ENCODE measurements at regions not wholly inside any gene's neighbourhood (a gene's known extent, or its start where the extent isn't known, plus 50 kb on each side); places are given as distances from the start of the nearest gene placed in this dataset.

DNA sequence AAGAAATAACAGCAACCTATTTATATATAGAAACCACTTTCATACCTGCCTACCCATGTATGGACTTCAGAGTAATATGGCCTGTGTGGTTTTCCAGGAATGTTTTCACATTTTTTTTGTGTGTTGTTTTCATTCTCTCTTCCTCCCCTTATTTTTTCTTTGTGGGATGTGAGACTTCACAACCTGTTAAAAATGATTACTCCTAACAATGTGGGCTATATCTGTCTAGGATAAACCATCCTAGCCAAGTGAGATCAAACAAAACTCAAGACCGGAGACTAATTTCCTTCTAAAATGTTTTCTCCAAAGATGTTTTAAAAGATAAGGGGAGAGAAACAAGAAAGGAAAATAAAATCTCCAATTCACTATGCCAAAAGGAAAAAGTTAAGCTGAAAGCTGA is 106.1 kb upstream of the DIPK2B start:
- TF ChIP-seq, protein P1, sequence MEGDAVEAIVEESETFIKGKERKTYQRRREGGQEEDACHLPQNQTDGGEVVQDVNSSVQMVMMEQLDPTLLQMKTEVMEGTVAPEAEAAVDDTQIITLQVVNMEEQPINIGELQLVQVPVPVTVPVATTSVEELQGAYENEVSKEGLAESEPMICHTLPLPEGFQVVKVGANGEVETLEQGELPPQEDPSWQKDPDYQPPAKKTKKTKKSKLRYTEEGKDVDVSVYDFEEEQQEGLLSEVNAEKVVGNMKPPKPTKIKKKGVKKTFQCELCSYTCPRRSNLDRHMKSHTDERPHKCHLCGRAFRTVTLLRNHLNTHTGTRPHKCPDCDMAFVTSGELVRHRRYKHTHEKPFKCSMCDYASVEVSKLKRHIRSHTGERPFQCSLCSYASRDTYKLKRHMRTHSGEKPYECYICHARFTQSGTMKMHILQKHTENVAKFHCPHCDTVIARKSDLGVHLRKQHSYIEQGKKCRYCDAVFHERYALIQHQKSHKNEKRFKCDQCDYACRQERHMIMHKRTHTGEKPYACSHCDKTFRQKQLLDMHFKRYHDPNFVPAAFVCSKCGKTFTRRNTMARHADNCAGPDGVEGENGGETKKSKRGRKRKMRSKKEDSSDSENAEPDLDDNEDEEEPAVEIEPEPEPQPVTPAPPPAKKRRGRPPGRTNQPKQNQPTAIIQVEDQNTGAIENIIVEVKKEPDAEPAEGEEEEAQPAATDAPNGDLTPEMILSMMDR (IDR thresholded peaks at IDR 0.05) = no peak
- H3K9me3 ChIP-seq = peaks cover 0 to 6% of the 10 kb centered on the region in 2 donors
- H3K27me3 ChIP-seq = no peaks in the 10 kb centered on the region
- no peak overlapping the region for H3K27ac ChIP-seq
- H3K4me1 ChIP-seq = no peaks in the 10 kb centered on the region
- no peak overlapping the region for H3K4me3 ChIP-seq
- DNase-seq (ENCODE audit: low spot score) = no peak
- no peaks in the 10 kb centered on the region for H3K36me3 ChIP-seq

DNA sequence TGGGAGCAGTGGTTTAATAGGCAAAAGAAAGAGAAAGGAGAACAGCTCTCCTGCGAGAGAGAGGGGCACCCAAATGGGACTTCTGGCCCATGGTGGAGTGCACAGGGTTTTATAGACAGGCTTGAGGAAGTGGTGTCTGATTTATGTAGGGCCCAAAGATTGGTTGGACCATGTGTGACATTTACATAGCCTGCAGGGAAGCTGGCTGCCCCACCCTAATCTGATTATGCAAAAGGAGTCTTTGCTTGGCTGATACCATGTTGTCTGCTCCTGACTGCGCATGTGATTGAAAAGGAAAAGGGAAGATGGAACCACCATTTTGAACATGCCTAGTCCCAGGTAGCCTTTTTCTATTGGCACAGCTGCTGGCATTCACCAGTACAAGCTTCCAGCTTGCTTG is 100.0 kb upstream of the DIPK2B start:
- no peaks in the 10 kb centered on the region for H3K36me3 ChIP-seq
- peaks cover 0 to 2% of the 10 kb centered on the region in 2 donors for H3K9me3 ChIP-seq
- H3K27me3 ChIP-seq = no peaks in the 10 kb centered on the region
- TF ChIP-seq, protein P1 (IDR thresholded peaks at IDR 0.05) = no peak
- no peak overlapping the region for H3K4me3 ChIP-seq
- H3K4me1 ChIP-seq = no peaks in the 10 kb centered on the region
- no peak overlapping the region for H3K27ac ChIP-seq
- no peak for DNase-seq (ENCODE audit: low spot score)

DNA sequence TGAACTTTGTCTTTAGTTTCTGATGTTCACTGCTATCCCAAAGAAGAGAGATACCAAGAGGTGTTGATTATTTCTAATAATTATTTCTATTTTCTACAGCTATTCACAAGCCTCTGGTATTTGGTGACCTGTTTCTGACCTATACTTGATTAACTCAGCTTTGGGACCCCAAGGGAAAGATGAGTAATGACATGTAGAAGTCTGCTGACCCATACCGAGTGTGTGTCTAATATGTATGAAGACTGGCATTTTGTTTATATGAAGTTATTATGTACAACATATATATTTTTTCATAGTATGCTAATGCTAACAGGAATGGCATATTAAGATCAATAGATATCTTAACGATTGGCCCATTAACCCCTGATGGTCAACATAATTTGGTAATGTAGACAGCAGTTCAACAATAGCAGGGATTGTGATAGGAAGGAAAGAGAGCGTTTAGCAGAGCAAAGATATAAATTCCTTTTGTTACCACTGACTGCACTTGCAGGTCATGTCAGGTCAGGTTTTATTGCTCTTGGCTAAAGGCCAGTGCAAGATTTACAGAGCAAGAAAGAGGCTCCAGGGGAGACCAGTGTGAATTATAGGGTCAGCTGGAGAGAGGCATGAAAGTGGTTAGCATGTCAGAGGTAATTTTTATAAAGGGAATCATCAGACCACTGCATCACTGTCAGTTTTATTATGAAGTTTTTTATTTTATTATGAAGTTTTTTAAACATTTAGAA is 94.7 kb upstream of the DIPK2B start:
- H3K36me3 ChIP-seq = no peaks in the 10 kb centered on the region
- H3K27ac ChIP-seq = no peak overlapping the region
- H3K27me3 ChIP-seq = no peaks in the 10 kb centered on the region
- H3K9me3 ChIP-seq = no peaks in the 10 kb centered on the region
- no peaks in the 10 kb centered on the region for H3K4me1 ChIP-seq
- TF ChIP-seq, protein P1 (IDR thresholded peaks at IDR 0.05) = no peak
- H3K4me3 ChIP-seq = no peak overlapping the region
- DNase-seq (ENCODE audit: low spot score) = no peak

DNA sequence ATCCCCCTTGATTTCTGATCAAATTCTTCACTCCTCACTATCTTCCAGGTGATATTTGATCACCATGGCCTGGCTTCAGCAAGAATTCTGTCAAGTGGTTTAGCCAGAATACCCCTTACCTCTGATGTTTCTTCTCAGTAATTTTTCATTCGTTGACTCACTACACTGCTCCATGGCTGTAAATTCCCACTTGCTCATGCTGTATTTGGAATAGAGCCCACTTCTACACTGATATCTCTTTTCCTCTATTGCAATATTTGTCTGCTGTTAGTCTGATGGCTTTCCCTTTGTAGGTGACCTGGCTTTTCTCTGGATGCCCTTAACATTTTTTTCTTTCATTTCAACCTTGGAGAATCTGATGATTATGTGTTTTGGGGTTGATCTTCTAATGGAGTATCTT is 73.9 kb upstream of the DIPK2B start:
- Histone ChIP-seq H3K4me3 (no peak overlapping the region), H3K36me3 (no peaks in the 10 kb centered on the region), H3K27ac (no peak overlapping the region), H3K9me3 (peaks cover 0 to 12% of the 10 kb centered on the region in 2 donors), H3K4me1 (no peaks in the 10 kb centered on the region), H3K27me3 (no peaks in the 10 kb centered on the region)
- DNase-seq (ENCODE audit: low spot score) = no peak
- TF ChIP-seq, protein P1 (IDR thresholded peaks at IDR 0.05) = no peak

DNA sequence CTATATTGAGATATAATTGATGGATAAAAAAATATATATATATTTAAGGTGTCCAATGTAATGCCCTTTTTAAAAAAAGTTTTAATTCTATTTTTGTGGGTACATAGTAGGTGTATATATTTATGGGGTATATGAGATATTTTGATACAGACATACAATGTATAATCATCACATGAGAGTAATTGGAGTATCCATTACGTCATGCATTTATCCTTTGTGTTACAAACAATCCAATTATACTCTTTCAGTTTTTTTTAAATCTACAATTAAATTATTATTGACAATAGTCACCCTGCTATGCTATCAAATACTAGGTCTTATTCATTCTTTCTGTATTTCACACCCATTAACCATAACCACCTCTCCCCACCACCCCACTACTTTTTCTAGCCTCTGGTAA is 66.3 kb upstream of the DIPK2B start:
- Histone ChIP-seq H3K36me3 (no peaks in the 10 kb centered on the region), H3K4me1 (no peaks in the 10 kb centered on the region), H3K9me3 (no peaks in the 10 kb centered on the region), H3K4me3 (no peak overlapping the region), H3K27me3 (no peaks in the 10 kb centered on the region), H3K27ac (no peak overlapping the region)
- TF ChIP-seq, protein P1 (IDR thresholded peaks at IDR 0.05) = no peak
- no peak for DNase-seq (ENCODE audit: low spot score)

DNA sequence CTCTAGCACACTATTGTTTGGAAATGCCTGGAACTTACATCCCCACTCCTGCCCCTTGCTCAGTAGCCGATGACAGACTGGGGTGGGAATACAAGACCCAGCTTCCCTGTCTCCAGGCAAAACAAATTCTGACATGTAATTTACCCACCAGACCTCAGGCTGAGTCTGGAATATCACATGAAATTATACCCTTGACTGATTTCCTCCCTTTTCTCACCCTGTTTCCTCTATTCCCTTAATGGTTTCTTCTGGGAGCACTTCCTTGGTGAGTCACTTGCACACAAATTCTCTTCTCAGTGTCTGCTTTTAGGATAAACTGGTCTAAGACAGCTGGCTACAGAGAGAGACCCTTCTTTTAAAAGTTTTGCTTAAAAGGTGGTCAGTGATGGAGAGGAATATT is 65.8 kb upstream of the DIPK2B start:
- no peaks in the 10 kb centered on the region for H3K27me3 ChIP-seq
- no peak overlapping the region for H3K4me3 ChIP-seq
- H3K9me3 ChIP-seq = no peaks in the 10 kb centered on the region
- no peak for DNase-seq (ENCODE audit: low spot score)
- H3K4me1 ChIP-seq = no peaks in the 10 kb centered on the region
- H3K36me3 ChIP-seq = no peaks in the 10 kb centered on the region
- TF ChIP-seq, protein P1 (IDR thresholded peaks at IDR 0.05) = no peak
- H3K27ac ChIP-seq = no peak overlapping the region

All from right atrium auricular region (tissue), 2 donors.